SK-N-MC (cell line): ENCODE measurements at regions not wholly inside any gene's neighbourhood (a gene's known extent, or its start where the extent isn't known, plus 50 kb on each side); places are given as distances from the start of the nearest gene placed in this dataset.
"Not testable (repeated sequence)": the region's sequence is repeated elsewhere in the genome, so short reads cannot be mapped to it uniquely, and the experiment has no call there.

Experiments
- DNase-seq: peaks from one replicate; pipeline ENCODE4 v3.0.0-alpha.2; 2011; ENCODE audit warnings: low read depth, low spot score
- H3K27ac ChIP-seq: fragments of 200-600 bp; sonication (generic); 2 replicates; pipeline ENCODE4 v1.5.1; 2016; ENCODE audit warnings: mixed run types
- H3K36me3 ChIP-seq: fragments of 200-600 bp; sonication (generic); 2 replicates; pipeline ENCODE4 v1.6.1; 2017; ENCODE audit warnings: antibody characterized with exemption, low read length, mixed read lengths; ENCODE audit not compliant: insufficient read depth
- H3K4me3 ChIP-seq: fragments of 200-600 bp; sonication (generic); 2 replicates; pipeline ENCODE4 v1.5.1; 2016
- H3K9ac ChIP-seq: fragments of 200-600 bp; sonication (generic); 2 replicates; pipeline ENCODE4 v1.8.0; 2017; ENCODE audit warnings: mixed run types, mixed read lengths; ENCODE audit not compliant: insufficient read length
- H3K9me3 ChIP-seq: fragments of 200-600 bp; sonication (generic); 2 replicates; pipeline ENCODE4 v1.6.1; 2017; ENCODE audit warnings: low read depth, mild to moderate bottlenecking, antibody characterized with exemption, low read length, moderate library complexity, mixed read lengths
- EZH2 ChIP-seq: fragments of 200-600 bp; sonication (generic); IDR thresholded peaks from one replicate; pipeline ENCODE4 v1.6.1; 2017; ENCODE audit warnings: antibody characterized with exemption
- FOXP2 ChIP-seq: optimal IDR thresholded peaks from 2 replicates; pipeline ENCODE3; 2011; ENCODE audit warnings: mild to moderate bottlenecking, moderate library complexity; ENCODE audit not compliant: insufficient read depth; ENCODE audit errors: extremely low read length, control extremely low read depth
- POLR2AphosphoS5 ChIP-seq: IDR thresholded peaks from 2 replicates; pipeline ENCODE4 v1.6.1; 2012; ENCODE audit warnings: mild to moderate bottlenecking, low read depth, low read length, borderline replicate concordance

DNA sequence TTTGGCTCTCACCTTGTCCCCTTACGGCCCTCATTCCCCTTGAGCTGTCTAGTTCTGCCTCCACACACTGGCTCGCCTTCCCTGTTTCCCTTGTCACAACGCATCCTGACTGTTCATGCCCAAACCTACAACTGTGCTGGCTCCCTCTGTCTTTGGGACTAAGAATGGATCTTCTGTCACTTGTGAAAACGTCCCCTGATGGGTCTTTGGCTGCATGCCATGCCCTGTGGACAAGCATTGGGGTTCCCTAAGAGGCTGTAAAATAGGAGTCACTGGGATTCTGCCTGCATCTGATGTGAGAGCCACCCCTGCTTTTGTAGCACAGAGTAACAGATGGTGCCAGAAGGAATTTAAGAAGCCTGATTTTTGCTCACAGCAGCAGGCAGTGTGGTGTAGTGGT lies 285.3 kb upstream of the CRY1 start:
- no peak for DNase-seq
- Histone ChIP-seq H3K36me3 (no peaks in the 10 kb centered on the region), H3K9ac (no peak overlapping the region), H3K27ac (no peak overlapping the region), H3K4me3 (no peak overlapping the region), H3K9me3 (no peaks in the 10 kb centered on the region)
- TF ChIP-seq EZH2 (no peak), FOXP2 (no peak), POLR2AphosphoS5 (no peak)

DNA sequence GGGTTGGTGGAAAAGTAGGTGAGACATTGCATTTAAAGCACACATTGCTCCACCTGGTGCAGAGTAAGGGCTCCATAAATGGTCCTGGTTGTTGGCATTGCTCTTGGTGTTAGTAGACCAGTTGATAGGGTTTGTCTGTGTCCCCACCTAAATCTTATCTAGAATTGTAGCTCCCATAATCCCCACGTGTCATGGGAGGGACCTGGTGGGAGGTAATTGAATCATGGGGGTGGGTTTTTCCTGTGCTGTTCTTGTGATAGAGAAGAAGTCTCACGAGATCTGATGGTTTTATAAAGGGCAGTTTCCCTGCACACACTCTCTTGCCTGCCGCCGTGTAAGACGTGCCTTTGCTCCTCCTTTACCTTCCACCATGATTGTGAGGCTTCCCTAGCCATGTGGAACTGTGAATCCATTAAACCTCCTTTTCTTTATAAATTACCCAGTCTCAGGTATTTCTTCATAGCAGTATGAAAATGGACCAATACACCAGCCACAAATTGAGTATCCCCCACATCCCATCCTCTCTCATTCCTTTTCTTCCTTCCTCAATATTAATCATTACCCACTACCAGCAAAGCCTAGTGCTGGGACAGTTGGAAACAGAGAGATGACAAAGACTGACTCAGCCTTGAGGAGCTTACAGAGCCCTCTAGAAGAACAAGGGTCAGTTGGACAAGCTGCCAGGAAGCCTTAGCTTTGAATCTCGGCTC lies 285.9 kb upstream of the CRY1 start:
- not testable (repeated sequence) for H3K4me3 ChIP-seq, H3K27ac ChIP-seq, H3K9me3 ChIP-seq, H3K36me3 ChIP-seq, DNase-seq, H3K9ac ChIP-seq

DNA sequence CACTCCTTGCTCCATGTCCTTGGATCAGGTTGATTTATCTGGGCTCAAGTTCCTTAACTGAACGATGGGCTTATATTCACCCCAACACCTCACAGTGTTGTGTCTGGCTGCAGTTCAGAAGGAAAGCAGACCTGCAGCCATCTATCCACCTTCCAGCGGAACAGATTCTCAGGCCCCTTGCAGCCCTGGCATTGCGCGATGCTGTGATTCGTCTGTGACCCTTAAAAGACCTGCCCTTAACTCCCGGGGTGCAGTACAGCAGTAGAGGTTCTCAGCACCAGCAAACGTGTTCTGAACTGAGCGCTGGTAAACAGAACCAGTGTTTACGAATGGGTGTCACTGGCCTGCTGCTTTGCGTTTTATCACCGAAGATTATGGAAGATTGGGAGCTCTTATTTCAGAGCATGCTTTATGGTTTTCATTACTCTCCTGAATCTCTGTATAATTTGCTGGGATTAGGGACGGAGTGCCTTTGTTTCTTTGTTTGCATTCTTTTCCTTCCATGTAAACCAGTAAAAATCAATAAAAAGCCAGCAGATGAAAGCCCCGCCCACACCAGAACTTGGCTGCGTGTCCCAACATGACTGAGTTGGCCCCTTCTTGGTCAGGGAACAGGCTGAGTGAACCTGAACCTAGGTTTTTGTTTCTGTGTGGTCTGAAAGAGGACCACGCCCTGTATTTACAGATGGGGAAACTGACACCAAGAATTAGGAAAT lies 286.7 kb upstream of the CRY1 start:
- H3K36me3 ChIP-seq: no peaks in the 10 kb centered on the region
- H3K4me3 ChIP-seq: no peak overlapping the region
- no peak for DNase-seq
- H3K27ac ChIP-seq: no peak overlapping the region
- no peaks in the 10 kb centered on the region for H3K9me3 ChIP-seq
- H3K9ac ChIP-seq: no peak overlapping the region
- TF ChIP-seq POLR2AphosphoS5: no peak
- TF ChIP-seq EZH2: no peak
- no peak for TF ChIP-seq FOXP2

DNA sequence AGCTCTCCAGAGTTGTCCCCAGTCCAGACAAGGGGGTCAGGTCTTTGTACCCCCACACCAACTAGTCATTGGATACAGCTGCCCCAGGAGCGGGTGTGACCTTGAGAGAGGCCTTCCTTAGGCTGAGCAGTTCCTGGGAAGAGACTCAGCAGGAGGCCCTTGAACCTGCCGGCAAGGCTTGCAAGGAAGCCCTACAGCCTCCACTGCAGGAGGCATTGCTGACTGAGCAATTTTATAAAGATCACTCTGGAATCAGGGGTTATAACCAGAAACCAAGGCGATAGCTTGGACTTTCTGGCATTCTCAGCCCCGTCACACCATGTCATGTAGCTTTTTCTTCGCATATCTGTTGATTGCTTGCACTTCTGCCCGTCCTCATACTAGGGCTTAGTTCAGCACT lies 291.3 kb upstream of the CRY1 start:
- Histone ChIP-seq H3K9me3 (no peaks in the 10 kb centered on the region), H3K27ac (no peak overlapping the region), H3K9ac (no peak overlapping the region), H3K36me3 (no peaks in the 10 kb centered on the region), H3K4me3 (no peak overlapping the region)
- TF ChIP-seq POLR2AphosphoS5: no peak
- TF ChIP-seq EZH2: no peak
- TF ChIP-seq FOXP2: no peak
- DNase-seq: no peak

DNA sequence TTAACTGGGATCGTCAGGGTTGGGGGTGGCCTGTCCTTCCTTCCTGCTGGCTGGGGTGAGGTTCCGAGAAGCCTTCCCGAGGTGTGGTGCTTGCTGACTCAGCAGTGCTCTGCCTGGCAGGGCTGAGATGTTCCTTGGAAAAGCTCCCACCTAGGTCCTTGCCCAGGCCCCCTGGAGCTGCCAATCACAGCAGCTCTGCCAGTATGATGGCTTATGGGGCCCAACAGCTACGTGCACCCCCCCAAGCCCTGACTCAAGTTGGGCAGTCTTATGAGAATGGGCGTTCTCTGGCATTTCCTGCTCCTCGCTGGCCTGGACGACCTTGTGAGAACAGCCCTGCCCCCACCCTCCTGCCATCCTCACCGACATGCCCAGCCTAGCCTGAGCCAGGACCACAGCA lies 292.2 kb upstream of the CRY1 start:
- Histone ChIP-seq H3K4me3 (no peak overlapping the region), H3K36me3 (no peaks in the 10 kb centered on the region), H3K9me3 (no peaks in the 10 kb centered on the region), H3K9ac (no peak overlapping the region), H3K27ac (no peak overlapping the region)
- TF ChIP-seq FOXP2 (no peak), EZH2 (no peak), POLR2AphosphoS5 (no peak)
- DNase-seq: no peak

DNA sequence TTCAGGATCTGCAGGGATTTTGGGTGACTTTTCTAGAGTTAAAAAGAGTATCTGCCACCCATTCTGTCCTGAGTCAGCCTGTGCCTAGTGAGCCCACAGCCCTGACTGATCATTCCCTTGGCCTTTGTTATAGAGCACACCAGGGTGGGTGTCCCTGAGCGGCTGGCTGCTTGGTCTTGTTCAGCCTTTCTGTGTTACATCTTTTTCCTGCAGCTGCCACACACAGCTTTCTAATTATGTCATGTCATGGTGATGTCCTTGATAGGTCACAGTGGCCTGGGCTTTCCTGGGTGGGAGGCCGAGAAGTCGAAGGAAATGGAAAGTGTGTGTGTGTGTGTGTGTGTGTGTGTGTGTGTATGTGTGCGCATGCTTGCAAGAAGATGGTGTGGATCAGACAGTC lies 293.2 kb upstream of the CRY1 start:
- H3K9me3 ChIP-seq: no peaks in the 10 kb centered on the region
- no peak overlapping the region for H3K27ac ChIP-seq
- no peak for DNase-seq
- no peak overlapping the region for H3K4me3 ChIP-seq
- no peak for TF ChIP-seq EZH2
- TF ChIP-seq FOXP2: no peak
- TF ChIP-seq POLR2AphosphoS5: no peak
- no peak overlapping the region for H3K9ac ChIP-seq
- H3K36me3 ChIP-seq: no peaks in the 10 kb centered on the region

DNA sequence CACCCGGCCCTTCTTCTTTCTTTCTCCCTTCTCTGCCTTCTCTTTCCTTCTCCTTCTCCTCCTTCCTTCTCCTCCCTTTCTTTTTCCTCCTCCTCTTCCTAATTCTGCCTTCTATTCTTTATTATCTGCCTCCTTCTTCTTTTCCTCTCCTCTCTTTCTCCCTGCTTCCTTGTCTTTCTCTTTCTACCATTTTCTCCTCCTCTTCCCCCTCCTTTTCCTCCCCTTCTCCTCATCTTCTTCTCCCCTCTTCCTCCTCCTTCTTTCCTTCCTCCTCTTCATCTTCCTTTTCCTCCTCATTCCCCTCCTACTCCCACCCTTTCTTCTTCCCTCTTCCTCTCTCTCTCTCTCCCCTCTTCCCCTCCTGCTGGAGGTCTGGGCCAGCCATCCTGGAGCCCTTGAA lies 294.9 kb upstream of the CRY1 start:
- TF ChIP-seq POLR2AphosphoS5 (no peak), EZH2 (no peak)
- Histone ChIP-seq H3K9me3 (no peaks in the 10 kb centered on the region), H3K36me3 (no peaks in the 10 kb centered on the region), H3K4me3 (no peak overlapping the region), H3K27ac (no peak overlapping the region), H3K9ac (no peak overlapping the region)
- DNase-seq: no peak

DNA sequence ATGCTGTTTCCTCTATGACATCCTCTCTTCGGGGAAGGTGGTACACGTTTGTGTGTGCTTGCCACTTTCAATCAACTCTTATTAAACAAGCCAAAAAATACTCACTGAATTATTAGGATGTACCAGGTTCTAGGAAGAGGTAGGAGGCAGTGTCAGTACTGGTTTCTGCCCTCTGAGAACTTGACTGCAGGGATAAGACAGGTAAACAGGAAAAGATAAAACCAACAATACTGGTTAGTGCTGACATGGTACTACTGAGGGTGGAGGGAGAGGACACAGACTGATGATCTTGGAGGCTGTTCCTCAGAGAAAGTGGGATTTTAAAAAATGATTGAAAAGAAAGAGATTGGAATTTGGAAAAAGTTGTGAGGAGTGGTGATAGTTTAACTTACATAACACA lies 295.2 kb upstream of the PWP1 start:
- Histone ChIP-seq H3K27ac (no peak overlapping the region), H3K4me3 (no peak overlapping the region), H3K36me3 (no peaks in the 10 kb centered on the region), H3K9me3 (no peaks in the 10 kb centered on the region), H3K9ac (no peak overlapping the region)
- TF ChIP-seq EZH2 (no peak), FOXP2 (no peak), POLR2AphosphoS5 (no peak)
- no peak for DNase-seq
